Esophagus squamous epithelium (tissue), 4 donors: ENCODE measurements at regions not wholly inside any gene's neighbourhood (a gene's known extent, or its start where the extent isn't known, plus 50 kb on each side); places are given as distances from the start of the nearest gene placed in this dataset.

Source experiments
- CTCF ChIP-seq, 6 experiments: fragments of 450-650 bp in 4 of 6; fragments of 200-600 bp in 2 of 6; sonication (generic) in 2 of 6; IDR thresholded peaks; one replicate each; pipeline ENCODE4 v1.5.1; 2016 to 2019; ENCODE audit warnings: antibody characterized with exemption in 6 of 6, mild to moderate bottlenecking in 4 of 6, moderate library complexity in 4 of 6
- POLR2A ChIP-seq, 4 donors: fragments of 450-650 bp; IDR thresholded peaks; one replicate each; pipeline ENCODE4 v1.6.1; 2017; ENCODE audit warnings: antibody characterized with exemption in 4 of 4, mild to moderate bottlenecking in 4 of 4, moderate library complexity in 3 of 4

DNA sequence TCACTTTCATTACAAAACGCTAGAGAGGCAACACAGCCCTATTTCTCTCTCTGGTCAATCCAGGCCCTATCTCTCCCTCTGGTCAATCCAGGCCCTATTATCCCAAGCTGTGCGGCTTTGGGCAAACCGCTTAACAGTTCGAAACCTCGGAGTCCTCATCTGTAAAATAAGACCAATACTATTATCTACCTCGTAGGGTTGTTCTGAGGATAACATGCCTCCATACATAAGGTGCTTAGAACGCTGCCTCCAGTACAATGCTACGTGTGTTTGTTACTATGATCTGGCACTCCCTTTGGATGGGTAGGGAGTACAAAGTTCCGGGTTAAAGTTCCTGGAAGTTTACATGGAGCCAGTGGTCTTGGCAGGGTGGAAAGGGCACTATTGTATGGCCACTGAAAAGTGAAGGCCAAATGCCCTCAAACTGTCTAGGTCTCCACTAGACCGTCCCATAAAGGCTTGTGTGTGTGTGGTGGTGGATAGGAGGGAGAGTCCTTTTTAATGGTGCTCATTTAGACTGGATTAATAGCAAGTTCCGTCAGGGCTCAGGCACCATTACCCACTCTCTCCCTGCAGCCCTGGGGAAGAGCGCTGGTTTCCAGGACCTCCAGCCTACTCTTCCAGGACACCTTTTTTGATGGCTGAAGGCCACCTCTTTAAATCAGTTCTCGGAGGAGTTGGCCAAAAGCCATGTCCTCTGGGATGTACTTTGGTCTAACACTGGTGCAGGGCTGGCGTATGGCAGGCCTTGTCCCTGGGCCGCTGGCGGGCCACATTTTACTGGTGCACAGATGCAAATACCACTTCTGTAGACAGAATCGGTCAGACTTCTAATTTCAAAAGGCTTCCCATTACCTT is 75.6 kb upstream of the BCOR start:
- TF ChIP-seq POLR2A (IDR thresholded peaks at IDR 0.05), result no peak
- TF ChIP-seq CTCF (IDR thresholded peaks at IDR 0.05), result no peak
